DND-41 (cell line): ENCODE measurements at regions not wholly inside any gene's neighbourhood (a gene's known extent, or its start where the extent isn't known, plus 50 kb on each side); places are given as distances from the start of the nearest gene placed in this dataset.

ENCODE experiments used
- ATAC-seq: fragments of 200-7000 bp; cut with Tn5 transposase; 3 replicates; pipeline ENCODE4 v1.9.1; 2021; ENCODE audit warnings: low read depth; ENCODE audit not compliant: insufficient read depth
- DNase-seq: peaks from one replicate; pipeline ENCODE4 v3.0.0-alpha.2; 2020
- H2AFZ ChIP-seq: 2 replicates; pipeline ENCODE4 v1.6.0; 2012; ENCODE audit warnings: low read depth, low read length
- H3K27ac ChIP-seq: 2 replicates; pipeline ENCODE4 v1.5.1; 2012; ENCODE audit warnings: low read length, inconsistent platforms
- H3K27me3 ChIP-seq: fragments of 200-600 bp; sonication (generic); 2 replicates; pipeline ENCODE4 v1.6.0; 2012; ENCODE audit warnings: low read length, mild to moderate bottlenecking, inconsistent platforms; ENCODE audit not compliant: insufficient read depth, poor library complexity
- H3K36me3 ChIP-seq: 2 replicates; pipeline ENCODE4 v1.5.1; 2012; ENCODE audit warnings: low read length, inconsistent platforms; ENCODE audit not compliant: insufficient read depth
- H3K4me1 ChIP-seq: 2 replicates; pipeline ENCODE4 v1.5.1; 2012; ENCODE audit warnings: mild to moderate bottlenecking, low read length; ENCODE audit not compliant: insufficient read depth
- H3K4me2 ChIP-seq: 2 replicates; pipeline ENCODE4 v1.6.0; 2012; ENCODE audit warnings: mild to moderate bottlenecking, moderate library complexity, low read length, inconsistent platforms; ENCODE audit not compliant: insufficient read depth
- H3K4me3 ChIP-seq, 2 experiments: fragments of 200-600 bp in 1 of 2; shearing (Covaris generic) in 1 of 2; 2 replicates each; pipeline ENCODE4 v1.5.1; 2012 to 2016; ENCODE audit warnings: inconsistent platforms in 2 of 2, low read length in 2 of 2, mild to moderate bottlenecking in 2 of 2, low read depth in 1 of 2, moderate library complexity in 1 of 2
- H3K79me2 ChIP-seq: 2 replicates; pipeline ENCODE4 v1.6.0; 2012; ENCODE audit warnings: low read length, inconsistent platforms; ENCODE audit not compliant: insufficient read depth
- H3K9ac ChIP-seq: 2 replicates; pipeline ENCODE4 v1.6.0; 2012; ENCODE audit warnings: low read depth, mild to moderate bottlenecking, inconsistent platforms, low read length, moderate library complexity
- H3K9me3 ChIP-seq: 2 replicates; pipeline ENCODE4 v1.5.1; 2012; ENCODE audit warnings: low read length, moderate library complexity, mild to moderate bottlenecking, inconsistent platforms; ENCODE audit not compliant: insufficient read depth, severe bottlenecking
- H4K20me1 ChIP-seq: 2 replicates; pipeline ENCODE4 v1.6.0; 2012; ENCODE audit warnings: low read length; ENCODE audit not compliant: insufficient read depth
- CTCF ChIP-seq: IDR thresholded peaks from 2 replicates; pipeline ENCODE4 v1.5.1; 2012; ENCODE audit warnings: borderline replicate concordance, low read length, moderate library complexity, mild to moderate bottlenecking; ENCODE audit not compliant: poor library complexity, severe bottlenecking; ENCODE audit errors: extremely low read depth
- EZH2 ChIP-seq: IDR thresholded peaks from 3 replicates; pipeline ENCODE4 v1.6.1; 2012; ENCODE audit warnings: borderline replicate concordance, low read depth, mild to moderate bottlenecking, moderate library complexity, low read length, inconsistent platforms; ENCODE audit not compliant: severe bottlenecking

- H2AFZ ChIP-seq: no peak overlapping the region
- H3K79me2 ChIP-seq: no peaks in the 10 kb centered on the region
- H3K27ac ChIP-seq: no peak overlapping the region
- H3K27me3 ChIP-seq: peaks cover 7% of the 10 kb centered on the region
- TF ChIP-seq CTCF (no peak), EZH2 (no peak)
- DNase-seq: no peak
- ATAC-seq: no peak
- no peaks in the 10 kb centered on the region for H3K36me3 ChIP-seq
- no peak overlapping the region for H3K4me3 ChIP-seq
- H4K20me1 ChIP-seq: no peaks in the 10 kb centered on the region
- no peaks in the 10 kb centered on the region for H3K9me3 ChIP-seq
- no peak overlapping the region for H3K9ac ChIP-seq
- H3K4me2 ChIP-seq: no peak overlapping the region
- H3K4me1 ChIP-seq: no peaks in the 10 kb centered on the region
Observed at GRCh38 chr10:35723059-35723458, 81.0 kb upstream of the FZD8 start.

- H3K9ac ChIP-seq: no peak overlapping the region
- H3K4me3 ChIP-seq: no peak overlapping the region
- ATAC-seq (no peak), DNase-seq (no peak)
- no peaks in the 10 kb centered on the region for H3K4me1 ChIP-seq
- H3K4me2 ChIP-seq: no peak overlapping the region
- H3K79me2 ChIP-seq: no peaks in the 10 kb centered on the region
- H2AFZ ChIP-seq: no peak overlapping the region
- no peaks in the 10 kb centered on the region for H3K9me3 ChIP-seq
- H3K27me3 ChIP-seq: peaks cover 7% of the 10 kb centered on the region
- H4K20me1 ChIP-seq: no peaks in the 10 kb centered on the region
- no peak overlapping the region for H3K27ac ChIP-seq
- TF ChIP-seq EZH2 (no peak), CTCF (no peak)
- H3K36me3 ChIP-seq: no peaks in the 10 kb centered on the region
Observed at GRCh38 chr10:35722636-35723035, 80.5 kb upstream of the FZD8 start.

GRCh38 chr10:35722226-35722625 is 80.1 kb upstream of the FZD8 start:
- H3K4me1 ChIP-seq: no peaks in the 10 kb centered on the region
- H3K36me3 ChIP-seq: no peaks in the 10 kb centered on the region
- H4K20me1 ChIP-seq: no peaks in the 10 kb centered on the region
- no peak for ATAC-seq
- no peaks in the 10 kb centered on the region for H3K9me3 ChIP-seq
- no peak overlapping the region for H3K4me2 ChIP-seq
- DNase-seq: no peak
- no peak overlapping the region for H3K9ac ChIP-seq
- no peak overlapping the region for H2AFZ ChIP-seq
- no peak overlapping the region for H3K27ac ChIP-seq
- TF ChIP-seq CTCF (no peak), EZH2 (no peak)
- no peaks in the 10 kb centered on the region for H3K79me2 ChIP-seq
- H3K27me3 ChIP-seq: peaks cover 7% of the 10 kb centered on the region
- H3K4me3 ChIP-seq: no peak overlapping the region

GRCh38 chr10:35720366-35720765 is 78.3 kb upstream of the FZD8 start:
- no peaks in the 10 kb centered on the region for H3K9me3 ChIP-seq
- no peak for DNase-seq
- H3K27me3 ChIP-seq: peaks cover 7% of the 10 kb centered on the region
- no peaks in the 10 kb centered on the region for H3K79me2 ChIP-seq
- TF ChIP-seq EZH2 (no peak), CTCF (no peak)
- no peak overlapping the region for H3K4me2 ChIP-seq
- no peaks in the 10 kb centered on the region for H4K20me1 ChIP-seq
- H3K4me3 ChIP-seq: no peak overlapping the region
- H3K9ac ChIP-seq: no peak overlapping the region
- no peaks in the 10 kb centered on the region for H3K4me1 ChIP-seq
- H3K27ac ChIP-seq: no peak overlapping the region
- no peaks in the 10 kb centered on the region for H3K36me3 ChIP-seq
- H2AFZ ChIP-seq: no peak overlapping the region
- ATAC-seq: no peak
